AG04450 (cell line): ENCODE measurements at regions not wholly inside any gene's neighbourhood (a gene's known extent, or its start where the extent isn't known, plus 50 kb on each side); places are given as distances from the start of the nearest gene placed in this dataset.

Experiments
- CTCF ChIA-PET: fragments of 300-600, 350-600 bp; formaldehyde crosslinking; extraction: SDS; loops from one replicate; lab custom pipeline; 2022; ENCODE audit warnings: antibody characterized with exemption, inconsistent platforms; lab: Charles Lee
- POLR2A ChIA-PET: fragments of 350-600 bp; formaldehyde crosslinking; extraction: SDS; loops from one replicate; lab custom pipeline; 2021; ENCODE audit warnings: antibody characterized with exemption, inconsistent platforms; lab: Yijun Ruan, JAX
- DNase-seq: peaks from one replicate; pipeline ENCODE4 v3.0.0-alpha.2; 2011; ENCODE audit warnings: low read depth, low spot score
- H3K27ac ChIP-seq: one replicate; pipeline ENCODE4 v1.5.1; 2012; ENCODE audit warnings: low read depth, low read length, control low read depth
- H3K27me3 ChIP-seq: one replicate; pipeline ENCODE4 v1.6.0; 2012; ENCODE audit warnings: low read length; ENCODE audit not compliant: control insufficient read depth, insufficient read depth
- H3K4me3 ChIP-seq: 2 replicates; pipeline ENCODE4 v1.5.1; 2011; ENCODE audit warnings: mild to moderate bottlenecking, low read depth, low read length, control low read depth
- H3K9me3 ChIP-seq: 2 replicates; pipeline ENCODE4 v1.5.1; 2012; ENCODE audit warnings: low read length; ENCODE audit not compliant: control insufficient read depth, insufficient read depth
- TF ChIP-seq, protein P1 (sequence below): IDR thresholded peaks from 2 replicates; pipeline ENCODE4 v1.5.1; 2011; ENCODE audit warnings: low read depth, low read length, control low read depth, inconsistent platforms

DNA sequence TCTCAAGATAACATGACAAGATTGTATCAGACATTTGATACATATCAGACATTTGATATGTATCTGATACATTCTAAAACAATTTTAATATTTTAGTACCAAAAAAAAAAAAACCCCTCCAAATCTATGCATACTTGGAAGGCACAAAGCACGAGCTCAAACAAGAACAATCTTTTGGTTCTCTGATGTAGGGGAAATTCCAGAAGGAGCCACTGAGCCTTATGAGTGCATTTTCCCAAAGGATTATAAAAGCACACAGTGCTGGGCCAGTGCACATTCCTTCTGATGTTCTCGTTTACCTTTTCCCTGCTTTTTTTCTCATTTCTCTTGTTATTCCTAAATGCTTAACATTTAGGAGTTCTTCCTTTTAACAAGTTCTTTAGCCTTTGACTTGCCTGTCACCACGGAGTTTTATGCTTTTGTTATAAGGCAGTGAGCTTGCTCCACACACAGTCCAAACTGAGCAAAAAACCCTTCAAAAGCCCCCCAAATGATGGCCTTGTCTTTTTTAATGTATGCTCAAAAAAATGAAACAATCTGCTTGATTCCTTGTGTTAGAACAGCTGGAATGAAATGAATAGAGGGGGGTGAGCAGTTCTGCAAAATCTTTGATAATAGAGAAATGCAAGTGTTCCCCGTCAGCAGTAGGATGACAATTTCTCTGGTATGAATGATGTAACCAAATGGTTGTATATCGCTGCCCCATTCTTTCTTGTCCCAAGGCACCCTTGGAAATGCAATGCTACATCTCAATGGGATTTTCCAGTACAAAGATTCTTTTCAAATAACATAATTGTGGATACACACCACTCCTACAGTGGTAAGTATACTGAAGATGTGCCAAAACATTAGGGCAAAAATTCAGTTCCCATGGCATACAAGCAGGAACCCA lies 597.2 kb upstream of the ZEB2 start:
- ChIA-PET CTCF (interaction anchor here (0.6 kb wide), 1 partner anchor 14 kb away, joined by 3 read pairs; no protein-coding TSS in a partner anchor), POLR2A (no interaction called here)
- TF ChIP-seq, protein P1, sequence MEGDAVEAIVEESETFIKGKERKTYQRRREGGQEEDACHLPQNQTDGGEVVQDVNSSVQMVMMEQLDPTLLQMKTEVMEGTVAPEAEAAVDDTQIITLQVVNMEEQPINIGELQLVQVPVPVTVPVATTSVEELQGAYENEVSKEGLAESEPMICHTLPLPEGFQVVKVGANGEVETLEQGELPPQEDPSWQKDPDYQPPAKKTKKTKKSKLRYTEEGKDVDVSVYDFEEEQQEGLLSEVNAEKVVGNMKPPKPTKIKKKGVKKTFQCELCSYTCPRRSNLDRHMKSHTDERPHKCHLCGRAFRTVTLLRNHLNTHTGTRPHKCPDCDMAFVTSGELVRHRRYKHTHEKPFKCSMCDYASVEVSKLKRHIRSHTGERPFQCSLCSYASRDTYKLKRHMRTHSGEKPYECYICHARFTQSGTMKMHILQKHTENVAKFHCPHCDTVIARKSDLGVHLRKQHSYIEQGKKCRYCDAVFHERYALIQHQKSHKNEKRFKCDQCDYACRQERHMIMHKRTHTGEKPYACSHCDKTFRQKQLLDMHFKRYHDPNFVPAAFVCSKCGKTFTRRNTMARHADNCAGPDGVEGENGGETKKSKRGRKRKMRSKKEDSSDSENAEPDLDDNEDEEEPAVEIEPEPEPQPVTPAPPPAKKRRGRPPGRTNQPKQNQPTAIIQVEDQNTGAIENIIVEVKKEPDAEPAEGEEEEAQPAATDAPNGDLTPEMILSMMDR = no peak
- H3K27ac ChIP-seq = no peak overlapping the region
- no peak overlapping the region for H3K4me3 ChIP-seq
- no peaks in the 10 kb centered on the region for H3K9me3 ChIP-seq
- DNase-seq = no peak
- H3K27me3 ChIP-seq = no peaks in the 10 kb centered on the region

DNA sequence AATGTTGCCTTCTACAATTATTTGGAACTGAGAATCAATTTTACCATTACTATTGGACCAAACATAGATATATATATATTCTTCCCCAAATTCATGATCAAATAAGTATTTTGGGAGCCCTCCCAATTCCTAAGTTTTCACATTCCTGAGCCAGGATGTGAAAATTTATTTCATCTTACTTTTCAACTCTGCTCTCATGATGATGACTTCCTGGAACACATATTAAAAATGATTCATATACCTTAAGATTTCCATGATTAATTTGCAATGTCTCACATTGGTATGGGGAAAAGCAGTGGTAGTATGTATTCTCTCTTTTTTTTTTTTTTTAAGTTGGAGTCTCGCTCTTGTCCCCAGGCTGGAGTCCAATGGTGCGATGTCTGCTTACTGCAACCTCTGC lies 596.1 kb upstream of the ZEB2 start:
- TF ChIP-seq, protein P1 = no peak
- H3K4me3 ChIP-seq = no peak overlapping the region
- no peaks in the 10 kb centered on the region for H3K9me3 ChIP-seq
- H3K27me3 ChIP-seq = no peaks in the 10 kb centered on the region
- CTCF ChIA-PET = no interaction called here
- POLR2A ChIA-PET = no interaction called here
- no peak overlapping the region for H3K27ac ChIP-seq
- no peak for DNase-seq

DNA sequence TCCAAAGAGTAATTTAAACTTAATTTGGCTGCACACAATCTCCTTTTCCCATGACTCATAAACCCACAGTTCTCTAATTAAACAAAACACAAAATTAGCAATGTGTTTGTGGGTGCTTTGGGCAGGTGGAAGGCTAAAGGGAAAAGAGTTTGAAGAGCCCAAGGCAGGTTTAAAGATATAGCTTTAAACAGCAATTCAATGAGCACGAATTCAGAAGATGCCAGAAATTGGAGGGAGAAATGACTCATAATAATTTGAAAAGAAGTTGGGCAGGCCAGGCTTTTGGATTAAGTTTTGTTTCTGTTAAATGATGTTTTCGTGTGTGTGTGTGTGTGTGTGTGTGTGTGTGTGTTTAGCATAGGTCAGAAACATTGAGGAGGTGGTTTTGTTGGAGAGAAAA lies 594.8 kb upstream of the ZEB2 start:
- DNase-seq = no peak
- CTCF ChIA-PET = interaction anchor here (0.9 kb wide), 1 partner anchor 638 kb away, joined by 3 read pairs; no protein-coding TSS in a partner anchor
- POLR2A ChIA-PET = no interaction called here
- Histone ChIP-seq H3K4me3 (no peak overlapping the region), H3K27me3 (no peaks in the 10 kb centered on the region), H3K27ac (no peak overlapping the region), H3K9me3 (no peaks in the 10 kb centered on the region)
- TF ChIP-seq, protein P1 = no peak

DNA sequence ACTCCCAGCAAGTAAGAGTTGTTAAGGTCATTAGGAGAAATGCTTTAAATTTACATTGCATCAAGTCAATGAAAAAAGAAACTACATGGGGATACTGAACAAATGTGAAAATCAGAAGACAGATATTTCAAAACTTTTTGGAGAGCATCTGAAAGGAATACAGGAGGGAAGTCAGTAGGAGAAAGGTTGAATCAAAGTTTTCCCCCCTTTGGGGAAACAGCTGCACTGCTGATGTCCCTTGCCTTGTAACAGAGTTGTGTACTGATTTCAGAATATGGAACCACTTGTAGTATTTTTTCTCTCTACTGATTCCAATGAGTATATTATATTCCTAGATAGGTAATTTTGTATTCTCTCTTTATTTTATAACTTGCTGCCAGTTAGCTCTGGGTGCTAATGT lies 592.5 kb upstream of the ZEB2 start:
- Histone ChIP-seq H3K4me3 (no peak overlapping the region), H3K27me3 (no peaks in the 10 kb centered on the region), H3K27ac (no peak overlapping the region), H3K9me3 (no peaks in the 10 kb centered on the region)
- CTCF ChIA-PET = interaction anchor here (0.5 to 1.9 kb wide), 3 partner anchors 73 to 640 kb away, joined by 3 to 6 read pairs (median 5); no protein-coding TSS in a partner anchor
- POLR2A ChIA-PET = no interaction called here
- TF ChIP-seq, protein P1 = no peak
- DNase-seq = no peak
